SK-N-MC (cell line): ENCODE measurements at regions not wholly inside any gene's neighbourhood (a gene's known extent, or its start where the extent isn't known, plus 50 kb on each side); places are given as distances from the start of the nearest gene placed in this dataset.

ENCODE experiments used
- EZH2 ChIP-seq: fragments of 200-600 bp; sonication (generic); IDR thresholded peaks from one replicate; pipeline ENCODE4 v1.6.1; 2017; ENCODE audit warnings: antibody characterized with exemption
- POLR2AphosphoS5 ChIP-seq: IDR thresholded peaks from 2 replicates; pipeline ENCODE4 v1.6.1; 2012; ENCODE audit warnings: mild to moderate bottlenecking, low read depth, low read length, borderline replicate concordance

- TF ChIP-seq POLR2AphosphoS5 (no peak), EZH2 (no peak)
Measured at GRCh38 chr1:182227864-182228547, 163.6 kb downstream of the GLUL start.
